Gastrocnemius medialis (tissue), 4 donors: ENCODE measurements at regions not wholly inside any gene's neighbourhood (a gene's known extent, or its start where the extent isn't known, plus 50 kb on each side); places are given as distances from the start of the nearest gene placed in this dataset.

Experiments used
- POLR2A ChIP-seq, 2 donors: fragments of 450-650 bp; IDR thresholded peaks; one replicate each; pipeline ENCODE4 v1.6.1; 2017; ENCODE audit warnings: antibody characterized with exemption in 2 of 2, mild to moderate bottlenecking in 2 of 2, moderate library complexity in 2 of 2
- TF ChIP-seq, protein P1 (sequence below), 5 experiments: fragments of 450-650 bp in 3 of 5; fragments of 200-600 bp in 2 of 5; sonication (generic) in 2 of 5; IDR thresholded peaks in 4 of 5; conservative IDR thresholded peaks in 1 of 5; 1 replicate in 4 of 5; 2 replicates in 1 of 5; pipeline ENCODE4 v1.5.1; 2016 to 2019; ENCODE audit warnings: antibody characterized with exemption in 5 of 5, mild to moderate bottlenecking in 3 of 5, moderate library complexity in 3 of 5

DNA sequence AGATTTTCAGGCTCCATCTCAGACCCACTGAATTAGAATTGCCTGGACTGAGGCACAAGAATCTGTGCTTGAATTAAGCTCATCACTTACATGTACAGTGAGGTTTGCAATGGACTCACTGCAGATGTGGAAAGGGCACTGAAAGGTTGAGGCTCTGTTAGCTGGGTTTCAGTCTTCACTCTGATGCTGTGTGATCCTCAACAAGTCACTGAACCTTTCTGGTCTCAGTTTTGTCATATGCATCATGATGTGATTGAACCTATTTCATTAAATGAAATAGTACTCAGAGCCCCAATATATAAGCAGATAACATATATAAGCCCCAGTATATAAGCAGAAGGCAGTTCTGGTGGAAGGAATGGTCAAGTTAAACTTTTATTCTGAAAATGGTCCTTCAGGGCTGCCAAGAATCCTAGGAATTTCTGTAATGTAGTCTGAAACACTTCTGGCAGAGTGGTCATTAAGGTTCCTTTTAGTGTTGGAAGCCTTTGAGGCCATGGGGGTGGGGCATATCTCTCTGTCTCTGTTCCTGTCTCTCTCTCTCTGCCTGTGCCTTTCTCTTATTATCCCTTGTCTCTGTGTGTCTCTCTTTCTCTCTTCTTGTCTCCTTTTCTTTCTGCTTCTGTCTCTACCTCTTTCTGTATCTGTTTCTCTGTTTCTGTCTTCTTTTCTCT, 110.4 kb downstream of the ADCYAP1 start:
- no peak for TF ChIP-seq POLR2A (IDR thresholded peaks at IDR 0.05)
- TF ChIP-seq, protein P1, sequence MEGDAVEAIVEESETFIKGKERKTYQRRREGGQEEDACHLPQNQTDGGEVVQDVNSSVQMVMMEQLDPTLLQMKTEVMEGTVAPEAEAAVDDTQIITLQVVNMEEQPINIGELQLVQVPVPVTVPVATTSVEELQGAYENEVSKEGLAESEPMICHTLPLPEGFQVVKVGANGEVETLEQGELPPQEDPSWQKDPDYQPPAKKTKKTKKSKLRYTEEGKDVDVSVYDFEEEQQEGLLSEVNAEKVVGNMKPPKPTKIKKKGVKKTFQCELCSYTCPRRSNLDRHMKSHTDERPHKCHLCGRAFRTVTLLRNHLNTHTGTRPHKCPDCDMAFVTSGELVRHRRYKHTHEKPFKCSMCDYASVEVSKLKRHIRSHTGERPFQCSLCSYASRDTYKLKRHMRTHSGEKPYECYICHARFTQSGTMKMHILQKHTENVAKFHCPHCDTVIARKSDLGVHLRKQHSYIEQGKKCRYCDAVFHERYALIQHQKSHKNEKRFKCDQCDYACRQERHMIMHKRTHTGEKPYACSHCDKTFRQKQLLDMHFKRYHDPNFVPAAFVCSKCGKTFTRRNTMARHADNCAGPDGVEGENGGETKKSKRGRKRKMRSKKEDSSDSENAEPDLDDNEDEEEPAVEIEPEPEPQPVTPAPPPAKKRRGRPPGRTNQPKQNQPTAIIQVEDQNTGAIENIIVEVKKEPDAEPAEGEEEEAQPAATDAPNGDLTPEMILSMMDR (IDR thresholded peaks at IDR 0.05 in 4 of 5, conservative IDR thresholded peaks at IDR 0.05 in 1 of 5): no peak
